ENCODE measurements at regions not wholly inside any gene's neighbourhood (a gene's known extent, or its start where the extent isn't known, plus 50 kb on each side); places are given as distances from the start of the nearest gene placed in this dataset.
"Not testable (repeated sequence)": the region's sequence is repeated elsewhere in the genome, so short reads cannot be mapped to it uniquely, and the experiment has no call there.

GRCh38 chr17:64797746-64798488 is 121.4 kb downstream of the LRRC37A3 start:
- not testable (repeated sequence) for TF ChIP-seq POLR2A (IDR thresholded peaks at IDR 0.05; ENCODE audit: borderline replicate concordance, extremely low read depth, insufficient read depth, insufficient read length); REST (IDR thresholded peaks at IDR 0.05; ENCODE audit: low read depth); ZFX (IDR thresholded peaks at IDR 0.05); ATF3 (IDR thresholded peaks at IDR 0.05); EZH2 (IDR thresholded peaks at IDR 0.05)
- 0 out of 6 replicates have a peak, but pooled peaks of 1 of the 3 experiments have one; percentile 12 for TF ChIP-seq CTCF (IDR thresholded peaks at IDR 0.05 in 2 of 3, conservative IDR thresholded peaks at IDR 0.05 in 1 of 3; ENCODE audit: borderline replicate concordance in 1 of 3, insufficient read depth in 1 of 3, low read depth in 2 of 3, low read length in 2 of 3)

Measured in HCT116 (cell line).